ENCODE measurements at regions not wholly inside any gene's neighbourhood (a gene's known extent, or its start where the extent isn't known, plus 50 kb on each side); places are given as distances from the start of the nearest gene placed in this dataset.

DNA sequence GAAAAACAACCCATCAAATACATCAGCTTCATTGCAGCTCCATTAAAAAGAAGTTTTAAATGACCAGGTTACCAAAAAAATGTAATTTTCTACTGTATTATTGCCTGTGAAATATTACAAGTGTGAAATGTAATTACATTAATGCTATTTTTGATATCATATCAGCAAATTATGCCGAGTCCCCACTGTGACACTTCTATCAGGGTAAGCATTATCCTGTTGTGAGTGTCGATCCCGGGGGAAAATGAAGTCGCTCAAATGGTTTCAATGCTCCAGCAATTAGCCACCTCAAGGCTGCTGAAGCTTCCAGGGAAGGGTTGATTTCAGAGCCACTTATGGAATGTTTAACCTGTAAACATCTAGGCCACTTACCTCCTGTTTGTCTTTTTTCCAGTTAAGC is 70.4 kb downstream of the RCN1 start:
- Histone ChIP-seq H3K9me3 (ENCODE audit: control insufficient read depth in 2 of 2, insufficient read depth in 1 of 2, low read depth in 1 of 2, low read length in 1 of 2) (no peaks in the 10 kb centered on the region), H3K4me3 (ENCODE audit: low read depth in 1 of 2, low read length in 2 of 2) (no peak overlapping the region), H3K27me3 (ENCODE audit: control insufficient read depth in 1 of 2, insufficient read depth in 2 of 2, low read length in 2 of 2) (no peaks in the 10 kb centered on the region), H3K27ac (ENCODE audit: low read depth in 2 of 2, low read length in 1 of 2) (no peak overlapping the region), H3K36me3 (ENCODE audit: control insufficient read depth in 2 of 2, insufficient read depth in 2 of 2, low read length in 1 of 2) (no peaks in the 10 kb centered on the region), H3K4me1 (ENCODE audit: control insufficient read depth in 2 of 2, insufficient read depth in 2 of 2, low read length in 1 of 2) (no peaks in the 10 kb centered on the region)
- 67 to 71% methylated on average over 4 of the region's 4 CpGs for WGBS, 2 donors

DNA sequence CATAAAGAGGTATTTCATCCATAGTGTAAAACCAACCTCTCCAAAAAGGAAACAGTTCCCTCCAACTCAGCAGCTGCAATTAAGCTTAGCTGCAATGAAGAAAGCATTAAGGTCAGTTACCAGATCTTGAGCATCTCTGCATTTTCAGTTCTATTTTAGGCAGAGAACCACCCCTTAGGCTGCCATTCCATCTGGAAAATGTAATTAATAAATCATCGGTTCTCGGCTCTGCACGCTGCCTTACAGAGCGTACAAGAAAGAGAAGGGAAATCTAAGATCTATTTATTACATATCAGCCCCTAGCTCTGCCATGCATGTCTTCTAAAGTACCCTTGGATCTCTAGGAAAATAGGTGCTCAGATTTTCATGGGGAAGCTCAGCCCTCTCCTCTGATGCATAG is 71.5 kb downstream of the RCN1 start:
- H3K27me3 ChIP-seq (ENCODE audit: control insufficient read depth in 1 of 2, insufficient read depth in 2 of 2, low read length in 2 of 2): no peaks in the 10 kb centered on the region
- 60 to 84% methylated on average over 4 of the region's 4 CpGs for WGBS, 2 donors

DNA sequence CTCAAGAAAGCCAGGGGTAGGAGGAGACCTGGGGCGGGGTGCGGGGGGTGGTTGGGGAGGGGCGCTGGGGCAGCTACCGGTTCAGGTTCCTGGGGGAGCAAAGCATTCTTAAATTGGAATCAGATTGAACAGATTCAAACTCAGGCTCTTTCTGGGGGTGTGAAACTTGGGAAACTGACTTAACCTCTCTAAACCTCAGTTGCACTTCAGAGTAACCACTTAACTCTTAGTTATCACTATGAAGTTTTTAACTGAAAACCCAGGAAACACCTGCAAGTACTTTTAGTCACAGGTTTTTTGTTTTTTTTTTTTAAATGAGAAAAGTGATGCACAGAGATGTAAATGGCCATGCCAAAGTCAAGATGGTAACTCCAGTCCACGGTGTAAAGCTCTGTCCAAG is 72.0 kb downstream of the RCN1 start:
- H3K27me3 ChIP-seq (ENCODE audit: control insufficient read depth in 1 of 2, insufficient read depth in 2 of 2, low read length in 2 of 2): no peaks in the 10 kb centered on the region
- 76% methylated on average over 5 of the region's 5 CpGs for WGBS, 2 donors
- H3K36me3 ChIP-seq (ENCODE audit: control insufficient read depth in 2 of 2, insufficient read depth in 2 of 2, low read length in 1 of 2): no peaks in the 10 kb centered on the region
- no peak overlapping the region for H3K27ac ChIP-seq (ENCODE audit: low read depth in 2 of 2, low read length in 1 of 2)
- H3K4me1 ChIP-seq (ENCODE audit: control insufficient read depth in 2 of 2, insufficient read depth in 2 of 2, low read length in 1 of 2): no peaks in the 10 kb centered on the region
- no peaks in the 10 kb centered on the region for H3K9me3 ChIP-seq (ENCODE audit: control insufficient read depth in 2 of 2, insufficient read depth in 1 of 2, low read depth in 1 of 2, low read length in 1 of 2)
- no peak overlapping the region for H3K4me3 ChIP-seq (ENCODE audit: low read depth in 1 of 2, low read length in 2 of 2)

More for the DNA sequence above, 71.5 kb downstream of the RCN1 start:
- H3K4me1 ChIP-seq (ENCODE audit: control insufficient read depth in 2 of 2, insufficient read depth in 2 of 2, low read length in 1 of 2): no peaks in the 10 kb centered on the region
- no peaks in the 10 kb centered on the region for H3K9me3 ChIP-seq (ENCODE audit: control insufficient read depth in 2 of 2, insufficient read depth in 1 of 2, low read depth in 1 of 2, low read length in 1 of 2)
- H3K4me3 ChIP-seq (ENCODE audit: low read depth in 1 of 2, low read length in 2 of 2): no peak overlapping the region
- no peaks in the 10 kb centered on the region for H3K36me3 ChIP-seq (ENCODE audit: control insufficient read depth in 2 of 2, insufficient read depth in 2 of 2, low read length in 1 of 2)
- no peak overlapping the region for H3K27ac ChIP-seq (ENCODE audit: low read depth in 2 of 2, low read length in 1 of 2)

DNA sequence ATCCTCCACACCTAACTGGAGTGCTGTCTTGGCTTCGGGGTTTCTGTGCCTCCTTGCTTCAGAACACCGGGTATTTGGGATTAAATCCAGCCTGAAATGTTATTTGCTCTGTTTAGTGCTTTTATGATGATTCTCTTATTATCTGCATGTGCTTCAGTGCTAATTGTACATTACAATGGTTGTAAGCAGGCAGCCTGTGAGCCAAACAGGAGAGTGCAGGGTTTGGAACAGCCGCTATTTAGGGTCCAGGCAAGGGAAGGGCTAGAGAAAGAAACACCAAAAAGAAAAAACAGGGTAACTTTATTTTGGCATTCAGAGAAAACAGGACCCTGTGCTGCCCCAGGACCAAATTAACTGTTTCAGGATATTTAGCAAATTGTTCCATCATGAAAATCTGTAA is 72.7 kb downstream of the RCN1 start:
- no peaks in the 10 kb centered on the region for H3K27me3 ChIP-seq (ENCODE audit: control insufficient read depth in 1 of 2, insufficient read depth in 2 of 2, low read length in 2 of 2)
- 71 to 80% methylated on average over 3 of the region's 3 CpGs for WGBS, 2 donors
- H3K4me3 ChIP-seq (ENCODE audit: low read depth in 1 of 2, low read length in 2 of 2): no peak overlapping the region
- H3K4me1 ChIP-seq (ENCODE audit: control insufficient read depth in 2 of 2, insufficient read depth in 2 of 2, low read length in 1 of 2): no peaks in the 10 kb centered on the region
- H3K9me3 ChIP-seq (ENCODE audit: control insufficient read depth in 2 of 2, insufficient read depth in 1 of 2, low read depth in 1 of 2, low read length in 1 of 2): no peaks in the 10 kb centered on the region
- H3K36me3 ChIP-seq (ENCODE audit: control insufficient read depth in 2 of 2, insufficient read depth in 2 of 2, low read length in 1 of 2): no peaks in the 10 kb centered on the region
- no peak overlapping the region for H3K27ac ChIP-seq (ENCODE audit: low read depth in 2 of 2, low read length in 1 of 2)

DNA sequence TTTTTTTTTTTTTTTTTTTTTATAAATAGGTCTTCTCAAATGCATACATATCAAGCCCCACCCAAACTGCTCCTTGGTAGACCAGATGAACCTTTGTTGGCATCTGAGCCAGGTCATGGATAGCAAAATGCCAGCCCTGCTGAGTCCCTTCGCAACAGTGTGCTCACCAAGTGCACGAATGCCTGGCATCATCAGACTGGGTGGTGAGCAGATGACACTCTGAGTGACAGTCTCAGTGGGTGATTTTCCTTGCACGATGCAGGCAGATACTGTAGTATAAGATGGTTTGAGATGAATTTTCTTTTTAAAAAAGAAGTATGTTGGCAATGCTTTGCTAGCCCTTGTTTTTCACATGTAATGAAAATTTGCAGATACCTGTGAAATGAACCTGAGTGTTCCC is 74.0 kb downstream of the RCN1 start:
- Histone ChIP-seq H3K27me3 (ENCODE audit: control insufficient read depth in 1 of 2, insufficient read depth in 2 of 2, low read length in 2 of 2) (no peaks in the 10 kb centered on the region), H3K9me3 (ENCODE audit: control insufficient read depth in 2 of 2, insufficient read depth in 1 of 2, low read depth in 1 of 2, low read length in 1 of 2) (no peaks in the 10 kb centered on the region), H3K27ac (ENCODE audit: low read depth in 2 of 2, low read length in 1 of 2) (no peak overlapping the region), H3K36me3 (ENCODE audit: control insufficient read depth in 2 of 2, insufficient read depth in 2 of 2, low read length in 1 of 2) (no peaks in the 10 kb centered on the region), H3K4me1 (ENCODE audit: control insufficient read depth in 2 of 2, insufficient read depth in 2 of 2, low read length in 1 of 2) (no peaks in the 10 kb centered on the region), H3K4me3 (ENCODE audit: low read depth in 1 of 2, low read length in 2 of 2) (no peak overlapping the region)
- WGBS, 2 donors: 86 to 90% methylated on average over 3 of the region's 3 CpGs

DNA sequence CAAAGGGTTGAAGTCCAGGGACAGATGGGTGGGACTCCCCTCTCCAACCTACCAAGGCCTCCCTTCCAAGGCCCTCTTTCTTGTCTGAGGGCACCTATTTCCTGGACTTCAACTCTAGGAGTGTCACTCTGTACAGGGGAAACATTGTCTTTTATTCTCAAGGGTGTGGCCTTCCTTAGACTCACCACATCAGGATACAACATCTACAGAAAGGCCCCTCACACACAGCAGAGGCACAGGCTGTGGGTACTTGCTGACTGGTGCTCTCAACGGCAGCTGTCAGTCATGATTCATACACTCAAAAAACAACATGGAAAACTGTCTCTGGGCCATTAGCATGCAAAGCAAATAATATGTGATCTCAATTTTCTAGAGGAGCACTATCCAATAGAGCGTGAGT is 78.0 kb downstream of the RCN1 start:
- H3K9me3 ChIP-seq (ENCODE audit: control insufficient read depth in 2 of 2, insufficient read depth in 1 of 2, low read depth in 1 of 2, low read length in 1 of 2): no peaks in the 10 kb centered on the region
- H3K4me3 ChIP-seq (ENCODE audit: low read depth in 1 of 2, low read length in 2 of 2): no peak overlapping the region
- 84 to 86% methylated on average over 2 of the region's 2 CpGs for whole genome bisulfite sequencing, 2 donors
- H3K36me3 ChIP-seq (ENCODE audit: control insufficient read depth in 2 of 2, insufficient read depth in 2 of 2, low read length in 1 of 2): no peaks in the 10 kb centered on the region
- H3K27ac ChIP-seq (ENCODE audit: low read depth in 2 of 2, low read length in 1 of 2): no peak overlapping the region
- H3K27me3 ChIP-seq (ENCODE audit: control insufficient read depth in 1 of 2, insufficient read depth in 2 of 2, low read length in 2 of 2): peaks cover 0 to 2% of the 10 kb centered on the region in 2 donors
- no peaks in the 10 kb centered on the region for H3K4me1 ChIP-seq (ENCODE audit: control insufficient read depth in 2 of 2, insufficient read depth in 2 of 2, low read length in 1 of 2)

DNA sequence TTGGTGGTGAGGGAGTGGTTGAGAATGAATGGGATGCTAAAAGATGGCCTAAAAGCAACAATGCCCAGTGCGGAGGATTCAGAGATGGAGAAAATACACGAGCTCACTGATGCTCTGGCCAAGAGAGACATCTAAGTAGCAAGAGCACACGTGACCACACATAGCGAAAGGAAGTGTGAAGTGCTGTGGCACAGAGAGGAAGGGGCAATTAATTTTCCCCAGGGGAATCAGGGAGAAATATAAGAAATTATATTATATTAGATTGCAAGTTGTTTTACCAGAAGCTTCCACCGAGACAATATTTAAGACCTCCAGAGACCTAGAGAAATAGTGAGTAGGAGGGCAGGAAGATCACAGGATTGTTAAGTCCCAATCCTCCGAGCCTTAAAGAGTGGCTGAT is 80.6 kb downstream of the RCN1 start:
- Histone ChIP-seq H3K36me3 (ENCODE audit: control insufficient read depth in 2 of 2, insufficient read depth in 2 of 2, low read length in 1 of 2) (no peaks in the 10 kb centered on the region), H3K4me1 (ENCODE audit: control insufficient read depth in 2 of 2, insufficient read depth in 2 of 2, low read length in 1 of 2) (no peaks in the 10 kb centered on the region), H3K4me3 (ENCODE audit: low read depth in 1 of 2, low read length in 2 of 2) (no peak overlapping the region), H3K27ac (ENCODE audit: low read depth in 2 of 2, low read length in 1 of 2) (no peak overlapping the region), H3K9me3 (ENCODE audit: control insufficient read depth in 2 of 2, insufficient read depth in 1 of 2, low read depth in 1 of 2, low read length in 1 of 2) (no peaks in the 10 kb centered on the region), H3K27me3 (ENCODE audit: control insufficient read depth in 1 of 2, insufficient read depth in 2 of 2, low read length in 2 of 2) (peaks cover 0 to 2% of the 10 kb centered on the region in 2 donors)
- WGBS, 2 donors: 82 to 83% methylated on average over 6 of the region's 6 CpGs

DNA sequence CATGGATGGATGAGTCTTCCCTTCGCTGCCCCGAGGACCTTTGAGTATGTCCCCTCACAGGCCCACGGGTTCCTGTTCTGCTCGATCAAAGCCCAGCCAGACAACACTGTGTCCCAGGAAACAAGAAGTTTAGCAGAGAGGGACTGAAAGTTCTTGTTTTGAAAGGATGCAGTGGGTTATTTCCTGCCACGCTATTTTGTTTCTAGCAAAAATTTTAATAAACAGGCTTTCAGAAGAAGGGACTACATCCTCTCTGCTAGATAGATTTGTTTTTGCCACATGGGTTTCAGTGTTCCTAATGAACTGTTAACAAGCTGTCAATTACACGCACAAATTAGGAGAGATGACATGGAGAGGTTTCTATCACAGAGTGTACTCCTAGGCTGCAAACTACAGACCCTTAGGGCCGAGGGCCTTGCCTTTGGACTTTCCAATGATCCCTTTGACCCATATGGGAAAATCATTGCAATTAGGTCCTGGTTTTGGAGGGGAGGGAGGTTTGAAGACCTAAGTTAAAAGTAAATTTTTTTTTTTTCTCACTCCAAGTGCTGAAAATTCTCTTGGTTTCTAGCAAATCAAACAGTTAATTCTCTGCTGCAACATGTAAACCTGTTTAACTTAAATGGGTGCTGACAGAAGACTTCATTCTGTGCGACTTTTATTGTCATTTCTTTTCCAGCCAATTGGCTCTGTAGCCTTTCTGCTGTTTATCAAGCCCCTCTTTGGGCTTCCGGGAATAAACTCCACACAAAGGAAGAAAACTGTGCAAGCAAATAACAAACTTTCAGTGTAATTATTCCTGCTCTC is 81.4 kb downstream of the RCN1 start:
- Histone ChIP-seq H3K4me3 (ENCODE audit: low read depth in 1 of 2, low read length in 2 of 2) (no peak overlapping the region), H3K27me3 (ENCODE audit: control insufficient read depth in 1 of 2, insufficient read depth in 2 of 2, low read length in 2 of 2) (peaks cover 0 to 2% of the 10 kb centered on the region in 2 donors), H3K4me1 (ENCODE audit: control insufficient read depth in 2 of 2, insufficient read depth in 2 of 2, low read length in 1 of 2) (no peaks in the 10 kb centered on the region), H3K36me3 (ENCODE audit: control insufficient read depth in 2 of 2, insufficient read depth in 2 of 2, low read length in 1 of 2) (no peaks in the 10 kb centered on the region), H3K27ac (ENCODE audit: low read depth in 2 of 2, low read length in 1 of 2) (no peak overlapping the region), H3K9me3 (ENCODE audit: control insufficient read depth in 2 of 2, insufficient read depth in 1 of 2, low read depth in 1 of 2, low read length in 1 of 2) (no peaks in the 10 kb centered on the region)
- 51 to 56% methylated on average over 9 of the region's 9 CpGs for WGBS, 2 donors

DNA sequence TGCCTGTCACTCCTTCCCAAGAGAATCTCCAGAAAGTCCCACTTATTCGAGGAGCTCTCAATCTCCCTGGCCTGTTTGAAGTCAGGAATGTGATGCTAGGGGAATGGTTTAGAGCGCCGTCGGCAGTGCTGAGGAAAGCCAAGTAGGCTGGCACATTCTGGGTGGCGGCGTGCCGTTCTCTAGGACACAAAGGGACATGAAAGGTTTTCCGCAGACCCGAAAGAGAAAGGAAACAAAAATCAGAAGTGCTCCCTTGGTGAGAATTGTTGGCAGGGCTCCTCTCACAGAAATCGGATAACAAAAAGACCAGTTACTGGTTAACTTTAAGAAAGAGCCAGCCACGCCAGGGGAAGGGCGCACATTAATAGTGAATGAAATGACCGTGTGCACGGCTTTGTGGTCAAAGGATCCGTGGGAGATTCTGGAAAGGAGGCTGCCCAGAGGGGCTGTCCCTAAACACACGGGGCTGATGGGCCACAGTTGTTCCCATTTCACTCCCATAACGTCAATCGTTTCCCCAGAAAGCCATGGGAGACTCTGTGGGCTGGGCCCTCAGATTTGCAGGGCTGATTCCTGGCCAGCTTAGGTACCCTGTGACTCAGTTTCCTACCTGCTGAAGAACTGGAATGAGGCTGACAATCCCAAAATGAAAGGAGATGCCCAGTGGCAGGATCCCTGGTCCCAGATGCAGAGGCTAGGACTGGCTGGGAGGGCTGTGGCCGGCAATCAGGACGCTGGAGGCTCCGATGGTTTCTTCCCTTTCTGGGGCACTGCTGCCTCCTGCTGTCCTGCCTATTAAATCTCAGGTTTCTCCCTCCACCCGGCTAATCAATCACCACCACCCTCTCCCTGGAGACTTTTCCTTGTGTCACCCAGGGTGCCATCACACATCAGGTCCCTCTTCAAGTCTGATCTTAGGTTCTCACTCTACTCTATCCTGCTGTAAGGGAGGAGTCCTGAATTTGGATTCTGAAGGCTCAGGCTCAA is 82.3 kb downstream of the RCN1 start:
- H3K36me3 ChIP-seq (ENCODE audit: control insufficient read depth in 2 of 2, insufficient read depth in 2 of 2, low read length in 1 of 2): no peaks in the 10 kb centered on the region
- H3K4me1 ChIP-seq (ENCODE audit: control insufficient read depth in 2 of 2, insufficient read depth in 2 of 2, low read length in 1 of 2): no peaks in the 10 kb centered on the region
- H3K4me3 ChIP-seq (ENCODE audit: low read depth in 1 of 2, low read length in 2 of 2): no peak overlapping the region
- peaks cover 0 to 2% of the 10 kb centered on the region in 2 donors for H3K27me3 ChIP-seq (ENCODE audit: control insufficient read depth in 1 of 2, insufficient read depth in 2 of 2, low read length in 2 of 2)
- H3K27ac ChIP-seq (ENCODE audit: low read depth in 2 of 2, low read length in 1 of 2): no peak overlapping the region
- H3K9me3 ChIP-seq (ENCODE audit: control insufficient read depth in 2 of 2, insufficient read depth in 1 of 2, low read depth in 1 of 2, low read length in 1 of 2): no peaks in the 10 kb centered on the region
- WGBS, 2 donors: 24 to 28% methylated on average over 22 of the region's 22 CpGs

Measured in esophagus (tissue), 2 donors.